HCT116 (cell line): ENCODE measurements at regions not wholly inside any gene's neighbourhood (a gene's known extent, or its start where the extent isn't known, plus 50 kb on each side); places are given as distances from the start of the nearest gene placed in this dataset.

Experiments used
- ATAC-seq: fragments of 200-7000 bp; cut with Tn5 transposase; 2 replicates; pipeline ENCODE4 v1.9.1; 2020; ENCODE audit warnings: mild to moderate bottlenecking, moderate library complexity
- BruUV-seq: library from RNA; stranded (reverse); fragments of 400-500 nt; replicated peaks from 2 replicates; lab custom pipeline; 2021; lab: Mats Ljungman, UMichigan
- CTCF ChIA-PET: fragments of 300-600 bp; sonication (Branson Sonifier 250); formaldehyde crosslinking; loops from one replicate; lab custom pipeline; 2021; ENCODE audit warnings: antibody characterized with exemption; lab: Charles Lee
- POLR2A ChIA-PET: fragments of 300-600, 350-600 bp; sonication (Branson Sonifier 250); formaldehyde crosslinking; loops from one replicate; lab custom pipeline; 2021; ENCODE audit warnings: antibody characterized with exemption; lab: Charles Lee
- RAD21 ChIA-PET, 2 experiments: fragments of 300-600 bp; sonication (Branson Sonifier 250); formaldehyde crosslinking; loops; one replicate each; lab custom pipeline; 2023; ENCODE audit warnings: low total read pairs in 2 of 2; ENCODE audit not compliant: uncharacterized antibody in 2 of 2, unreplicated experiment in 2 of 2, low non-redundant PET in 1 of 2; lab: Charles Lee
- DNase-seq: peaks from one replicate; pipeline ENCODE4 v3.0.0-alpha.2; 2010; ENCODE audit warnings: low read depth, low spot score
- H2AFZ ChIP-seq: fragments of 200-600 bp; shearing (Covaris generic), sonication (generic); 2 replicates; pipeline ENCODE4 v1.6.1; 2017; ENCODE audit warnings: low read depth, mixed run types, mixed read lengths, antibody characterized with exemption, low read length; ENCODE audit not compliant: poor library complexity, severe bottlenecking
- H3K27ac ChIP-seq: 2 replicates; pipeline ENCODE4 v1.5.1; 2012; ENCODE audit warnings: low read depth, low read length
- H3K27me3 ChIP-seq: fragments of 200-600 bp; sonication (generic); 2 replicates; pipeline ENCODE4 v1.6.1; 2016; ENCODE audit warnings: mixed run types, low read length, mixed read lengths; ENCODE audit not compliant: insufficient read depth
- H3K36me3 ChIP-seq, 2 experiments: fragments of 200-500 bp in 1 of 2; fragments of 200-600 bp in 1 of 2; sonication (Bioruptor generic) in 1 of 2; sonication (generic) in 1 of 2; 2 replicates each; pipeline versions ENCODE4 v1.5.1 to v1.6.1; 2014 to 2016; ENCODE audit warnings: low read length in 2 of 2, inconsistent platforms in 1 of 2, mixed read lengths in 1 of 2, mixed run types in 1 of 2; ENCODE audit not compliant: insufficient read depth in 2 of 2, control insufficient read depth in 1 of 2
- H3K4me1 ChIP-seq, 2 experiments: fragments of 200-600 bp in 1 of 2; sonication (generic) in 1 of 2; 2 replicates each; pipeline versions ENCODE4 v1.5.1 to v1.6.1; 2012 to 2017; ENCODE audit warnings: low read length in 2 of 2, inconsistent platforms in 1 of 2, mild to moderate bottlenecking in 1 of 2, mixed read lengths in 1 of 2, mixed run types in 1 of 2, moderate library complexity in 1 of 2; ENCODE audit not compliant: insufficient read depth in 2 of 2, control insufficient read depth in 1 of 2
- H3K4me2 ChIP-seq: fragments of 200-600 bp; sonication (generic); 2 replicates; pipeline ENCODE4 v1.6.1; 2017; ENCODE audit warnings: mixed run types, low read length, mixed read lengths
- H3K4me3 ChIP-seq, 2 experiments: fragments of 200-600 bp in 1 of 2; sonication (generic) in 1 of 2; replicated peaks in 1 of 2; 2 replicates each; pipeline ENCODE4 v1.5.1; 2011 to 2016; ENCODE audit warnings: low read length in 2 of 2, control low read depth in 1 of 2, low read depth in 1 of 2, mild to moderate bottlenecking in 1 of 2, mixed read lengths in 1 of 2, mixed run types in 1 of 2
- H3K79me2 ChIP-seq: fragments of 200-600 bp; sonication (generic); 2 replicates; pipeline ENCODE4 v1.6.1; 2017; ENCODE audit warnings: mild to moderate bottlenecking, mixed run types, low read length, moderate library complexity, mixed read lengths; ENCODE audit not compliant: insufficient read depth
- H3K9ac ChIP-seq: fragments of 200-600 bp; sonication (generic); 2 replicates; pipeline ENCODE4 v1.6.1; 2016; ENCODE audit warnings: low read length, mixed read lengths
- H3K9me2 ChIP-seq: fragments of 200-600 bp; sonication (generic), shearing (Covaris generic); 2 replicates; pipeline ENCODE4 v1.6.1; 2017; ENCODE audit warnings: mixed run types, mild to moderate bottlenecking, moderate library complexity; ENCODE audit not compliant: insufficient read depth
- H3K9me3 ChIP-seq, 2 experiments: fragments of 200-500 bp in 1 of 2; fragments of 200-600 bp in 1 of 2; sonication (Bioruptor generic) in 1 of 2; sonication (generic) in 1 of 2; 2 replicates each; pipeline ENCODE4 v1.6.1; 2014 to 2017; ENCODE audit warnings: low read length in 2 of 2, mixed read lengths in 2 of 2, inconsistent platforms in 1 of 2, low read depth in 1 of 2, mild to moderate bottlenecking in 1 of 2, mixed run types in 1 of 2, moderate library complexity in 1 of 2; ENCODE audit not compliant: control insufficient read depth in 1 of 2, insufficient read depth in 1 of 2
- H4K20me1 ChIP-seq: fragments of 200-600 bp; sonication (generic), shearing (Covaris generic); 2 replicates; pipeline ENCODE4 v1.6.1; 2017; ENCODE audit warnings: mixed run types, mild to moderate bottlenecking, moderate library complexity; ENCODE audit not compliant: insufficient read depth
- ATF3 ChIP-seq: IDR thresholded peaks from 2 replicates; pipeline ENCODE4 v1.6.1; 2012
- CBX3 ChIP-seq: IDR thresholded peaks from 2 replicates; pipeline ENCODE4 v1.6.1; 2012; ENCODE audit warnings: low read depth
- CEBPB ChIP-seq: IDR thresholded peaks from 2 replicates; pipeline ENCODE4 v1.6.1; 2012; ENCODE audit warnings: low read depth
- EGR1 ChIP-seq: IDR thresholded peaks from 2 replicates; pipeline ENCODE4 v1.6.1; 2012; ENCODE audit warnings: low read depth
- ELF1 ChIP-seq: IDR thresholded peaks from 2 replicates; pipeline ENCODE4 v1.6.1; 2012; ENCODE audit warnings: low read depth, borderline replicate concordance
- EZH2 ChIP-seq: fragments of 200-600 bp; sonication (generic); IDR thresholded peaks from 2 replicates; pipeline ENCODE4 v1.6.1; 2017; ENCODE audit warnings: antibody characterized with exemption, mixed run types
- EZH2phosphoT487 ChIP-seq: fragments of 200-600 bp; IDR thresholded peaks from 2 replicates; pipeline ENCODE4 v1.6.1; 2018; ENCODE audit warnings: antibody characterized with exemption, borderline replicate concordance
- FOSL1 ChIP-seq: IDR thresholded peaks from 2 replicates; pipeline ENCODE4 v1.6.1; 2012; ENCODE audit warnings: low read depth
- JUND ChIP-seq: IDR thresholded peaks from 2 replicates; pipeline ENCODE4 v1.6.1; 2012
- MAX ChIP-seq: IDR thresholded peaks from 2 replicates; pipeline ENCODE4 v1.6.1; 2012
- POLR2A ChIP-seq: IDR thresholded peaks from 2 replicates; pipeline ENCODE4 v1.7.0; 2011; ENCODE audit warnings: borderline replicate concordance; ENCODE audit not compliant: insufficient read depth, insufficient read length; ENCODE audit errors: extremely low read depth
- POLR2AphosphoS5 ChIP-seq: IDR thresholded peaks from 2 replicates; pipeline ENCODE4 v1.6.1; 2011; ENCODE audit warnings: mild to moderate bottlenecking, low read depth, low read length, moderate library complexity
- RAD21 ChIP-seq: IDR thresholded peaks from 2 replicates; pipeline ENCODE4 v1.6.1; 2012; ENCODE audit warnings: low read depth, mild to moderate bottlenecking
- REST ChIP-seq: IDR thresholded peaks from 2 replicates; pipeline ENCODE4 v1.6.1; 2012; ENCODE audit warnings: low read depth
- SIN3A ChIP-seq: IDR thresholded peaks from 2 replicates; pipeline ENCODE4 v1.6.1; 2012; ENCODE audit warnings: low read depth
- SRF ChIP-seq: IDR thresholded peaks from 2 replicates; pipeline ENCODE4 v1.6.1; 2012; ENCODE audit warnings: low read depth
- TCF7L2 ChIP-seq: IDR thresholded peaks from 2 replicates; pipeline ENCODE4 v1.7.0; 2011; ENCODE audit warnings: borderline replicate concordance, inconsistent platforms; ENCODE audit not compliant: insufficient read depth, insufficient read length; ENCODE audit errors: extremely low read depth
- YY1 ChIP-seq: IDR thresholded peaks from 2 replicates; pipeline ENCODE4 v1.6.1; 2011; ENCODE audit warnings: low read length, low read depth, moderate library complexity, mild to moderate bottlenecking; ENCODE audit not compliant: insufficient replicate concordance; ENCODE audit errors: extremely low read depth
- ZNF274 ChIP-seq: fragments of 200-500 bp; sonication (Bioruptor generic); IDR thresholded peaks from 2 replicates; pipeline ENCODE4 v1.6.1; 2014; ENCODE audit warnings: mild to moderate bottlenecking, low read depth, low read length, inconsistent platforms
- intact Hi-C: fragments of 100-400 bp; cut with micrococcal nuclease; formaldehyde crosslinking; loops from 2 replicates; pipeline ENCODE4 v1.10.0; 2022

GRCh38 chr1:189927641-189928040 lies 550.0 kb downstream of the BRINP3 start:
- Histone ChIP-seq H3K4me1 (no peaks in the 10 kb centered on the region), H3K4me2 (no peak overlapping the region), H3K4me3 (no peak overlapping the region), H3K9me2 (no peaks in the 10 kb centered on the region), H4K20me1 (no peaks in the 10 kb centered on the region)
- ATAC-seq: no peak
- no TSS peak for BruUV-seq
- TF ChIP-seq YY1 (no peak), MAX (no peak), RAD21 (no peak), SRF (no peak), JUND (no peak), EZH2phosphoT487 (no peak), FOSL1 (no peak), TCF7L2 (no peak), POLR2A (no peak), EGR1 (no peak), ELF1 (no peak), POLR2AphosphoS5 (no peak)
- TF ChIP-seq, all 23 proteins: peak for 0
- no peaks in the 10 kb centered on the region for H3K79me2 ChIP-seq
- RAD21 ChIA-PET: no interaction called here
- intact Hi-C loops: loop anchor here (10.0 kb wide), 1 partner anchor 63 kb away; no protein-coding TSS in a partner anchor
- DNase-seq: no peak
- POLR2A ChIA-PET: no interaction called here
- H3K9me3 ChIP-seq: no peaks in the 10 kb centered on the region
- H3K9ac ChIP-seq: no peak overlapping the region
- no peak overlapping the region for H3K27ac ChIP-seq
- H3K27me3 ChIP-seq: no peaks in the 10 kb centered on the region
- no peaks in the 10 kb centered on the region for H3K36me3 ChIP-seq
- CTCF ChIA-PET: no interaction called here
- H2AFZ ChIP-seq: no peak overlapping the region

GRCh38 chr1:189929501-189930099 lies 548.1 kb downstream of the BRINP3 start:
- no peak overlapping the region for H3K27ac ChIP-seq
- ChIA-PET RAD21 (no interaction called here), POLR2A (no interaction called here), CTCF (no interaction called here)
- no peak overlapping the region for H3K9ac ChIP-seq
- H4K20me1 ChIP-seq: no peaks in the 10 kb centered on the region
- no peak overlapping the region for H3K4me3 ChIP-seq
- intact Hi-C loops: loop anchor here (10.0 kb wide), 1 partner anchor 65 kb away; no protein-coding TSS in a partner anchor
- H3K9me3 ChIP-seq: no peaks in the 10 kb centered on the region
- H2AFZ ChIP-seq: no peak overlapping the region
- ATAC-seq (no peak), DNase-seq (no peak)
- no peak overlapping the region for H3K4me2 ChIP-seq
- no peaks in the 10 kb centered on the region for H3K27me3 ChIP-seq
- no TSS peak for BruUV-seq
- no peaks in the 10 kb centered on the region for H3K9me2 ChIP-seq
- H3K79me2 ChIP-seq: no peaks in the 10 kb centered on the region
- TF ChIP-seq ZNF274: no peak
- TF ChIP-seq FOSL1: no peak
- TF ChIP-seq SIN3A: no peak
- no peak for TF ChIP-seq REST
- TF ChIP-seq CBX3: no peak
- TF ChIP-seq RAD21: no peak
- TF ChIP-seq CEBPB: no peak
- TF ChIP-seq SRF: no peak
- no peak for TF ChIP-seq ATF3
- TF ChIP-seq EZH2: no peak
- TF ChIP-seq ELF1: no peak
- TF ChIP-seq EGR1: no peak
- H3K4me1 ChIP-seq: no peaks in the 10 kb centered on the region
- H3K36me3 ChIP-seq: no peaks in the 10 kb centered on the region
